ENCODE measurements at regions not wholly inside any gene's neighbourhood (a gene's known extent, or its start where the extent isn't known, plus 50 kb on each side); places are given as distances from the start of the nearest gene placed in this dataset.

DNA sequence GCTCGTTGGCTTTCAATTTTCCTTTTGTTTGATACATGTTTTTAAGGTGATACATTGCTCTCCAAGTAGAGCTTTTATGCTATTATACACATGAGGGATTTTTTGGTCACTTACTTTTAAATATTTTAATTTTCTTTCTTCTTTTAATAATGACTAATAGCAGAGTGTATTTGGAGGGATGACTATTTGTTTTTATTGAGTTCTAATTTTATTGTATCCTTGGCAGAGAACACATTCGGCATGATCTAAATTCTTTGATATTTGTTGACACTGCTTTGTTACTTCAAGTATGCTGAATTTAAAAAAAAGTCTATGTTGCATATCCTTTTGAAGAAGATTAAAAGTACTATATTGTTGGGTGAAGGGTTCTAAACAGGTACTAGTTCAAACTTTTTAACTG is 149.9 kb upstream of the PDZRN3 start:
- H3K4me3 Mint-ChIP-seq: no peak overlapping the region
- no peaks in the 10 kb centered on the region for H3K4me1 Mint-ChIP-seq (ENCODE audit: low read depth)
- H3K27me3 Mint-ChIP-seq (ENCODE audit: low read depth): no peaks in the 10 kb centered on the region
- H3K36me3 Mint-ChIP-seq (ENCODE audit: low read depth): no peaks in the 10 kb centered on the region
- no peak overlapping the region for H3K27ac Mint-ChIP-seq
- DNase-seq (ENCODE audit: low spot score): no peak
- H3K9me3 Mint-ChIP-seq: no peaks in the 10 kb centered on the region

DNA sequence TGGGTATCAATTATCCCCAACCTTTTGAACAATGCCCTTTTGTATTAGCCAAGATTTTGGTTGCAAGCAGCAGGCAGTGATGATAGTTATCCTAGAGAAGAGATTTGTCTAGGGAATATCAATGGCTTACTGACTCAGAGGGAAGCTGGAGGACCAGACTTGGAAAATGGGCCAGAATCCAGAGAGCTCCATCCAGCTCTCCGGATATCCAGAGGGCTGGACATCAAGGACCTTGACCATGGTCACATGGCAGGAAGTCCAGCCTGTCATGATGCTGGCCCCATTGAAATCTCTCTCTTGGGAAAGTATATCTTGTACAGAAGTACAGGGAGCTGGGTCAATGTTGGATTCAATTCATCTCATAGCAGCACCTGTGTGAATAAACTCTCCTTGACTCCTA is 148.5 kb upstream of the PDZRN3 start:
- DNase-seq (ENCODE audit: low spot score): no peak
- Mint-ChIP-seq H3K9me3 (no peaks in the 10 kb centered on the region), H3K27ac (no peak overlapping the region), H3K36me3 (ENCODE audit: low read depth) (no peaks in the 10 kb centered on the region), H3K4me3 (no peak overlapping the region), H3K27me3 (ENCODE audit: low read depth) (no peaks in the 10 kb centered on the region), H3K4me1 (ENCODE audit: low read depth) (no peaks in the 10 kb centered on the region)

DNA sequence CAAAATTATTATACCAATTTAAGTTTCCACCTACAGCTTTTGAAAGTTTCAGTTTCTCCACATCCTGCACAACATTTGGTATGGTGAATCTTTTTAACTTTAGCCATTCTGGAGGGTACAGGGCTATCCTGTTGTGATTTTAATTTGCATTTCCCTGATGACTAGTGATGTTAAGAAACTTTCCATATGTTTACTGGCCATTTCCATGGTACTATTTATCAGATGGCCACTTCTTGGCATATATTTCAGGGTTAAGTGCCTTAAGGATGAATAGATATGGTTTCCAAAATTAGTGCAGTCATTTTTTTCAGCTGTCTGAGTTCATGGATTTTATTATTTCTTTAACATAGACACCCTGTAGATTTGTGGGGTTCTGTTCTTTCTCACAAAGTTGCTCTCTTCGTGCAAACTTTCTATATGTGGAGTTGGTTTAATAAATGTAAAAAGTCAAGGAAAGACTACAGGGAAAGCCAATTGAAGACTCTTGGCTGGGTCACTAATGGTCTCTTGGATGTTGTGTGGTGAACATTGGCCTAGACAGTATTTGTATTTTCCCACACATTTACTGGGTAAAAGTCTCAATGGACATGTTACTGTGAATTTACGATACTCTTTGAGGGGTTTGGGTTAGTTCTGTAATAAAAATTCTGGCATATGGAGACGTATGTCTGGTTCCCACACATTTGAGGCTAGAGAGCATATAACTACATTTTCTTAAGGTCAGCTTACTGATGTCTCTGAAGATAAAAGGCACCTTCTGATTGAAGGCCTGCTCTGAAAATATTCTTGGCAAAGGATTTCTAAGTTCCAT is 147.5 kb upstream of the PDZRN3 start:
- no peak for DNase-seq (ENCODE audit: low spot score)
- Mint-ChIP-seq H3K27me3 (ENCODE audit: low read depth) (no peaks in the 10 kb centered on the region), H3K4me1 (ENCODE audit: low read depth) (no peaks in the 10 kb centered on the region), H3K4me3 (no peak overlapping the region), H3K36me3 (ENCODE audit: low read depth) (no peaks in the 10 kb centered on the region), H3K27ac (no peak overlapping the region), H3K9me3 (no peaks in the 10 kb centered on the region)

DNA sequence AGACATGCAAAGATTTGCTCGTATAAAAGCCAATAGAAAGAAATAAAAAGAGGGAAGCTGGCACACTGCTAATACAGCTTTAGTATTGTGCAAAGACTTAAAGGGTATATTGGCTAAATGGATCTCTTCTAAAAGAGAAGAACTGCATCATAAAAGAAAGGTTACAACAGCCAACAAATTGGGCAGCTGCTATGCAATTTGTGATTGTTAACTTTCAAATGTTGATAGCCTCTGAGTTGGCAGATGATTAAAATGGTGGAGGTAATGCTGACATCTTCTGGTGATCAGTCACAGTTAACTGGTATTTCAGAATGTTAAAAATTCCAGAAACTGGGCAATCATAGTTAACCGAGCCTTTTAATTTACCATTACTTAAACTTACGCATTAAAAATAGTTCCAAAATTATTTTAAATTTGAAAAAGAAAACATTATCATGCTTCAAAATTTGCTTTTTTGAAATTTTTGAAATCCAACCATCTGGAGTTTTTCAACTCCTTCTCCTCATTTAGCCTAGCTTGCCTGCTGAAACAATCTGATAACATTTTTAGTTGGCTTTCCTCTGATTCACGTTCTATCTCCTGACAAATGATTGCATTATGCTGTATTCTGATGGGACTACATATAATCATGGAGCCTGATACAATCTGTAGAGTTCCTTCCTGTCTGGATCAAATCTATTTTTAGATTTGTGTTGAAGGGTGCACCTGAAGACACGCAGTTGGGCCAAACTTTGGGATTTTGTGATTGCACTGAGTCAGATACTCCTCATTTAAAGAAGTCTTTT is 144.0 kb upstream of the PDZRN3 start:
- no peaks in the 10 kb centered on the region for H3K27me3 Mint-ChIP-seq (ENCODE audit: low read depth)
- no peak overlapping the region for H3K4me3 Mint-ChIP-seq
- no peak for DNase-seq (ENCODE audit: low spot score)

DNA sequence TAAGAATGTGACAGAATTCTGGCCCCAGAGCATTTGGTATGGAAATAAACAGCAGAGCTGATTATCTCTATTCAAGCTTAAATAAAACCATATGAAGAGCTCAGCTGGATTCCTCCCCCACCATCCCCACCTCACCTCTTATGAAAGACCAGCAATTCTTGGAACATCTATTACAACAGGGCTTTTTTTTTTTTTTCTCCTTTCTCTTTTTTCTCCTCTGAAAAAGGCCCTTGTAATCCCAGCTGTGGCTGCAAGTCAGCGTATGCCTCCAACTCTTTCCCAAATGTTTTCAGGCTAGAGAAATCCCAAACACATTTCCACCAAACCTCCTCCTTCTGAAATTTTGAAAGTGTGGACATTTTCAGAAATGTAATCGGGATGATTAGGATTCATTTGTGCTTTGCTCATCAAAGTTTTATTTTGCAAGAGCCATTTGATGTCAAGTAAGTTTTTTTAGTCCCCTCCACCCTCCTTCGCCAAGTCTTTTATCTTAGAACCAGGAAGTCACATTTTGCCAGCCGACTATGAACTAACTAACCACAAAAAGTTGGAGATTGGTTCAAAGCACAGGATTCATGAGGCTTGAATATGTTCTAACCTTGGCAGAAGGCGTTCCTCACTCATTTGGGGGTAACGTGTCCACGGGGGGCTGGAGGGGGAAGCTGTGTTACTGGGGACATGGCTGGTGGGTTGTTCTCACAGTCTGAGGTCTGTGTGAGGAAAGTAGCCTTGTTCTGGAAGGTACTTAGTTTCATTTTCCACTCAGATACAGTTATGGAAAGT is 142.0 kb upstream of the PDZRN3 start:
- no peaks in the 10 kb centered on the region for H3K4me1 Mint-ChIP-seq (ENCODE audit: low read depth)
- H3K27ac Mint-ChIP-seq: no peak overlapping the region
- no peak overlapping the region for H3K4me3 Mint-ChIP-seq
- H3K36me3 Mint-ChIP-seq (ENCODE audit: low read depth): no peaks in the 10 kb centered on the region
- no peaks in the 10 kb centered on the region for H3K27me3 Mint-ChIP-seq (ENCODE audit: low read depth)
- no peaks in the 10 kb centered on the region for H3K9me3 Mint-ChIP-seq
- DNase-seq (ENCODE audit: low spot score): no peak

More for the DNA sequence above, 144.0 kb upstream of the PDZRN3 start:
- Mint-ChIP-seq H3K4me1 (ENCODE audit: low read depth) (no peaks in the 10 kb centered on the region), H3K27ac (no peak overlapping the region), H3K9me3 (no peaks in the 10 kb centered on the region), H3K36me3 (ENCODE audit: low read depth) (no peaks in the 10 kb centered on the region)

DNA sequence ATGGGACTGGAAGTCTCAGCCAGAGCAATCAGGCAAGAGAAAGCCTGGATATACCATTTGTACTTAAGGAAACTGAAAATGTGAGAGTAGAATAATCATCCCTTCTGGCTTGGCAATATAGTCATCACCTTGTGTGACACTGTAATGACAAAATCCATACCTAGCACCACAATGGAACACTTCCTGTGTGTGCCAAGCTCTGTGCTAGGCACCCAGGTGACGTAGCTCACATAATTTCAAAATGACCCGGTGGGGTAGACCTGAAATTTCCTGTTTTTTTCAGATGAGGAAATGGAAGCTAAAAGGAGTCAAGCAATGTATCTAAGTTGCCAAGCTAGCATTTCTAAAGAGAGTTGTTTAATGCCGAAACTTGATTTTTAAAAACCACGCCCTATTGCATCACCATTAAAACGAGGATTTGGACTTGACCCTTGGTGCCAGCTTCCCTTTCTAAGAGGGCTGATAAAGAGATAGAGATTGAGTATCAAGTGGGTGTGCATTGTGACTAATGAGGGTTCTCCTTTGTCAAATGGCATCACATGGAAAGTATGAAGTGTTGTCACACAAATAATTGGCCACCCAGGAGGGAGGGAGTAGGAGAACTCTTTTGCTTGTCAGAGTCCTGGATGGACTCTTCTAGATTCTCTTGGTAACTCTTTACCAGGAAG is 141.3 kb upstream of the PDZRN3 start:
- Mint-ChIP-seq H3K27me3 (ENCODE audit: low read depth) (no peaks in the 10 kb centered on the region), H3K27ac (no peak overlapping the region), H3K4me3 (no peak overlapping the region), H3K9me3 (no peaks in the 10 kb centered on the region), H3K4me1 (ENCODE audit: low read depth) (no peaks in the 10 kb centered on the region), H3K36me3 (ENCODE audit: low read depth) (no peaks in the 10 kb centered on the region)
- DNase-seq (ENCODE audit: low spot score): no peak

DNA sequence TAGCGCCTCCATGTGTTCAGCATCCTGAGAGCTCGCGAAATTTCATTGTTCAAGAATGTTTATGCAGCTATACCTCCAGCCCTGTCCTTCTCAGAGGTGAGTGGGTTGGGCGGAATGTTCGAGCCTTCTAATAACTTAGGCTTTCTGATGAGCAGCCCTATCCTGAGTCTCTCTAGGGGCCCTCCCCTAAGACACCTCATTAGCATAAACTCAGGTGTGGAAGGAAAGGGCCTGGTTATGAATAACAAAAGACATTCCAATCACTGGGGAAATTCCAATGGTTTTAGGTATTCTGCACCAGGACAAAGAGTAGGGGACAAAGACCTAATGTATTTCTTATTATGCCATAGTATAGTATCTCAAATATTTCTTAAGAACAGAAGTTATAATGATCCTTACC is 138.1 kb upstream of the PDZRN3 start:
- no peak for DNase-seq (ENCODE audit: low spot score)

DNA sequence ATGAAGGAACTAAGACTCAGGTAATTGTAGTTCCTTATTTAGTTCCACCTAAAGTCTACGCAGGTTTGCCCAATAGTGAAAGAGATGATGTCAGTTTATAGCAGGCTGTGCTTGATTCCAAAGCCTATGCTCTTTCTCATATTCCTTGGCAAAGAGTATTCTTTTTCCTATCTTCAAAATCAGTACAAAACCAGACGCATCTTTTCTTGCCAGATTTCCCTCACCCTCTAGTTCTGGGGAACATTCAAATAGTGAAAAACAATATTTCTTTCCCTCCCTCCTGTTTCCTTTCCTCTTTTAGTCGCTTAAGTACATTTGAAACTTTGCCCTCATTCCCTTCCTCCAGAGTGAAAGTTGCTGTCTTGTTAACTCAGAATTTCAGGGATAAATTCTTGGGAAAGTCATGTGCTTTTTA is 134.6 kb upstream of the PDZRN3 start:
- Mint-ChIP-seq H3K4me3 (no peak overlapping the region), H3K27me3 (ENCODE audit: low read depth) (no peaks in the 10 kb centered on the region), H3K9me3 (no peaks in the 10 kb centered on the region), H3K27ac (no peak overlapping the region), H3K36me3 (ENCODE audit: low read depth) (no peaks in the 10 kb centered on the region), H3K4me1 (ENCODE audit: low read depth) (no peaks in the 10 kb centered on the region)
- DNase-seq (ENCODE audit: low spot score): no peak

More for the DNA sequence above, 138.1 kb upstream of the PDZRN3 start:
- Mint-ChIP-seq H3K9me3 (no peaks in the 10 kb centered on the region), H3K4me1 (ENCODE audit: low read depth) (no peaks in the 10 kb centered on the region), H3K27me3 (ENCODE audit: low read depth) (no peaks in the 10 kb centered on the region), H3K27ac (no peak overlapping the region), H3K4me3 (no peak overlapping the region), H3K36me3 (ENCODE audit: low read depth) (no peaks in the 10 kb centered on the region)

DNA sequence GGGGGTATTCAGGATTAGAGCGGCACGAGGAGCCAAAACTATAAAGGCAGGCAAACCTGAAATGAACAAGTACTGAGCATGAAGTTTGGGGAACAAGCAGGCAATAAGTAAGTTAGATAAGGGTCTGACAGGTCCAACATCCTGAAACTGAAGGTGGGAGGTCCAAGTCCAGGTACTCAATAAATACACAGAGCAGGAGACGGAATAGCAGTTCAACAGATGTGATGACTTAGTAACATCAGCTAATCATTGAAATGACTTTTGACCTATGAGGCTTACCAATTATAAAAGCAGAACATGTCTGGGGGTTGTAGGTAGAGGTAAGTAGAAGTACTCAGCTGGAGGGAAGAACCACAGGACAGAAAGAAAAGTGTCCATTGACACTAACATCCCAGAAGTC is 132.8 kb upstream of the PDZRN3 start:
- no peak for DNase-seq (ENCODE audit: low spot score)
- H3K27ac Mint-ChIP-seq: no peak overlapping the region
- H3K27me3 Mint-ChIP-seq (ENCODE audit: low read depth): no peaks in the 10 kb centered on the region
- no peaks in the 10 kb centered on the region for H3K9me3 Mint-ChIP-seq
- H3K4me3 Mint-ChIP-seq: no peak overlapping the region
- H3K4me1 Mint-ChIP-seq (ENCODE audit: low read depth): no peaks in the 10 kb centered on the region
- no peaks in the 10 kb centered on the region for H3K36me3 Mint-ChIP-seq (ENCODE audit: low read depth)

DNA sequence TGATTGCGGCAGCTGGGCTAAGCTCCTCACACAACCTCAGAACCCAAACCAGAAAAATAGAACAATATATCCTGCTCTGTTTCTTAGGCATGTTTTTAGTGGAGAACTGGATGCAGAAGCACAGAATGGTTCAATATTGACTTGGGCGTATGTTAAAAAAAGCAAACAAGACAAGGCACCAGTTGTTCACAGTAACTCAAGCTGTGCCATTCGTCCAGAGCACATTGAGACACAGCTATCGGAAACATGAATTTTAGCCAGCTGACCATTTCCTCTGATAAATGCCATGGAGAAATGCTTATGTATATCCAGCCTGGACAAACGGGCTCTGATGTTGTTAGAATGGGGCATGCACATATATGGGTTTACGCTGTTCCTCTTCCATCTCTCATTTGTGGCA is 129.2 kb upstream of the PDZRN3 start:
- Mint-ChIP-seq H3K27me3 (ENCODE audit: low read depth) (no peaks in the 10 kb centered on the region), H3K4me1 (ENCODE audit: low read depth) (no peaks in the 10 kb centered on the region), H3K4me3 (no peak overlapping the region), H3K36me3 (ENCODE audit: low read depth) (no peaks in the 10 kb centered on the region), H3K9me3 (no peaks in the 10 kb centered on the region), H3K27ac (no peak overlapping the region)
- DNase-seq (ENCODE audit: low spot score): no peak

DNA sequence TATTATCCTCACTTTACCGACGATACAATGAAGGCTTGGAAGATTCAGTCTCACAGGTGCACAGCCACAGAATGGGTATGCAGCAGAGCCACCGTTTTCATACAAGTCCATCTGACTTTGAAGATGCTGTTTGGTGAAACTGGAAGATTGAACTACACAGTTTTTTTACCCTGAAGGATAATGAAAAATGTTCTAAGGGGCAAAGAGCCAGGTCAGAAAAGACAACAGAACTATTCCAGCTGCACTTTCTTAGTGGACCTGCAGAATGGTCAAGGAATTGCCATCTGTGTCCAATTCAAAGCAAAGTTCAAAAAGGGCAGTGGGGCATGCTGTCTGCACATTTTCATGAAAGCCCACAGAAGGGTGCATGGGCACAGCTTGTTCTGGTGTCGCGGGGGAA is 127.6 kb upstream of the PDZRN3 start:
- Mint-ChIP-seq H3K36me3 (ENCODE audit: low read depth) (no peaks in the 10 kb centered on the region), H3K27ac (no peak overlapping the region), H3K9me3 (no peaks in the 10 kb centered on the region), H3K27me3 (ENCODE audit: low read depth) (no peaks in the 10 kb centered on the region), H3K4me3 (no peak overlapping the region), H3K4me1 (ENCODE audit: low read depth) (no peaks in the 10 kb centered on the region)
- no peak for DNase-seq (ENCODE audit: low spot score)

DNA sequence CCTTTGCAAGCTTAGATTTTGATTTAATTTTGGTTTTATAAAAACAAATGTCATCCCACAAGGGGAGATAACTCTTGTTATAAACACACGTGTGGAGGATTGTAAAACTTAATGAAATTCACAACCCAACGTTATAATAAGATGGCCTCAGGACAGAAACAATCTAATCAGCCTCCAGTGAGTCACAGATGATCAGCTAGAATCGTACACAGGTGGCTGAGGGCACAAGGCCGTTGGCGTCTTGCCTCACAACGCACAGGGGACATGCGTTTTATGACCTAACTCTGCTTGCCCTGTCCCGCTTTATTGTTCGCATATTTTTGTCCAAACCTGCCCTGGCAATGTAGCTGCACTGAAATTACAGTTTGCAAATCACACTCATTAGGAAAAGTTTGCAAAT is 121.9 kb upstream of the PDZRN3 start:
- Mint-ChIP-seq H3K36me3 (ENCODE audit: low read depth) (no peaks in the 10 kb centered on the region), H3K9me3 (no peaks in the 10 kb centered on the region), H3K4me3 (no peak overlapping the region), H3K27ac (no peak overlapping the region), H3K4me1 (ENCODE audit: low read depth) (no peaks in the 10 kb centered on the region), H3K27me3 (ENCODE audit: low read depth) (no peaks in the 10 kb centered on the region)
- DNase-seq (ENCODE audit: low spot score): no peak

DNA sequence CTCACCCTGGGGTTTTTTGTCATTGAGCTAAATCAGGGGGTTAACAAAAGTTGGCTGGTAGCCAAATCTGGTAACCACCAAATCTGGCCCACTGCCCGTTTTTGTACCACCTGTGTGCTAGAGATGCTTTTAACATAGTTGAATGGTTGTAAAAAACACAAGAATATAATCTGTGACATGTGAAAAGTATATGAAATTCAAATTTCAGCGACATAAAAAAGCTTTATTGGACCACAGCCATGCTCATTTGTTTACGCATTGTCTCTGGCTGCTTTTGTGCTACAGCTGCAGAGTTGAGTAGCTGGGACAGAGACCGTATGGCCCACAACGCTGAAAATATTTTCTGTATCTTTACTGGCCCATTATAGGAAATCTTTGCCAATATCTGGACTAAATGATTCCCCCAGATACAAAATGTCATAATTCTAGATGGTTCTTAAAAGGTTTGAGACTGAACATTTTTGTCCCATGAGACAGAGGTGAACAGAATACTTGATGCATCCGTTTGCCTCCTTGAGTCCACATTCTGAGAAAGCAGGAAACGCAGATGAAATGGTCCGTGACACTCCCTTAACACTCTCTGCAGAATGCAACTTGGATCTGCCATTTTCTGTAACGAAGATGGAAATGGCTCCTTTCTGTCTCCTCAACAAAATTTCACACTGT is 120.9 kb upstream of the PDZRN3 start:
- Mint-ChIP-seq H3K4me1 (ENCODE audit: low read depth) (no peaks in the 10 kb centered on the region), H3K27ac (no peak overlapping the region)
- no peak for DNase-seq (ENCODE audit: low spot score)

More for the DNA sequence above, 120.9 kb upstream of the PDZRN3 start:
- H3K36me3 Mint-ChIP-seq (ENCODE audit: low read depth): no peaks in the 10 kb centered on the region
- H3K4me3 Mint-ChIP-seq: no peak overlapping the region
- H3K27me3 Mint-ChIP-seq (ENCODE audit: low read depth): no peaks in the 10 kb centered on the region
- no peaks in the 10 kb centered on the region for H3K9me3 Mint-ChIP-seq

Data from T-helper 2 cell treated with Interferon-gamma antibody and Interleukin-4, amounts not matched to agents 5 μg/mL and 100 μg/mL, for 36 hours (primary cell).